ENCODE measurements at regions not wholly inside any gene's neighbourhood (a gene's known extent, or its start where the extent isn't known, plus 50 kb on each side); places are given as distances from the start of the nearest gene placed in this dataset.

GRCh38 chr3:189519458-189519857, 111.7 kb upstream of the TP63 start:
- Histone ChIP-seq H4K20me1 (replicated peaks; ENCODE audit: control insufficient read depth, insufficient read depth, low read length) (no peaks in the 10 kb centered on the region), H3K27me3 (ENCODE audit: control insufficient read depth in 2 of 2, insufficient read depth in 2 of 2, low read length in 2 of 2) (no peaks in the 10 kb centered on the region), H3K79me2 (ENCODE audit: control insufficient read depth, insufficient read depth, low read length) (no peaks in the 10 kb centered on the region), H3K4me2 (ENCODE audit: insufficient read depth, low read length) (no peak overlapping the region), H3K9me3 (replicated peaks; ENCODE audit: control insufficient read depth, insufficient read depth, low read depth, low read length) (no peaks in the 10 kb centered on the region; the same call in 1 of the 2 replicates), H3K27ac (ENCODE audit: extremely low read depth, low read depth, low read length) (no peak overlapping the region), H3K4me1 (replicated peaks in 1 of 2; ENCODE audit: control insufficient read depth in 2 of 2, insufficient read depth in 2 of 2, low read length in 2 of 2) (no peaks in the 10 kb centered on the region), H3K9ac (ENCODE audit: insufficient read depth in 1 of 2, low read depth in 2 of 2, low read length in 2 of 2) (no peak overlapping the region), H2AFZ (ENCODE audit: low read depth, low read length) (no peak overlapping the region), H3K4me3 (no peak overlapping the region), H3K9me1 (ENCODE audit: control insufficient read depth, insufficient read depth, low read length) (no peaks in the 10 kb centered on the region), H3K36me3 (ENCODE audit: control insufficient read depth, insufficient read depth, low read length) (no peaks in the 10 kb centered on the region)
- in situ Hi-C loops (cut with MboI): no loop called here
- TF ChIP-seq ZNF766 (CRISPR knock-in tag; conservative IDR thresholded peaks at IDR 0.05): no peak
- TF ChIP-seq SMARCA5 (IDR thresholded peaks at IDR 0.05): no peak
- TF ChIP-seq ARID1B (IDR thresholded peaks at IDR 0.05): no peak
- no peak for TF ChIP-seq XRCC5 (IDR thresholded peaks at IDR 0.05; ENCODE audit: low read depth, low read length)
- no peak for TF ChIP-seq SMC3 (conservative IDR thresholded peaks at IDR 0.05; ENCODE audit: insufficient read depth, low read depth, low read length)
- TF ChIP-seq ZNF639 (CRISPR knock-in tag; conservative IDR thresholded peaks at IDR 0.05 in 1 of 2, IDR thresholded peaks at IDR 0.05 in 1 of 2): no peak
- no peak for TF ChIP-seq SAFB (IDR thresholded peaks at IDR 0.05; ENCODE audit: borderline replicate concordance, low read depth, low read length)
- no peak for TF ChIP-seq CREBBP (IDR thresholded peaks at IDR 0.05; ENCODE audit: low read depth, low read length)
- no peak for TF ChIP-seq MED1 (CRISPR knock-in tag; IDR thresholded peaks at IDR 0.05; ENCODE audit: borderline replicate concordance)
- no peak for TF ChIP-seq ZNF79 (CRISPR knock-in tag; IDR thresholded peaks at IDR 0.05; ENCODE audit: low read depth)
- no peak for TF ChIP-seq SIN3B (IDR thresholded peaks at IDR 0.05; ENCODE audit: low read depth)
- no peak for TF ChIP-seq ZNF407 (IDR thresholded peaks at IDR 0.05; ENCODE audit: low read depth)
- DNase-seq (ENCODE audit: extremely low read depth in 1 of 4, low spot score in 3 of 4): no peak
- ChIA-PET POLR2A (no interaction called here), CTCF (ENCODE audit: low intra/inter-chr PET ratio) (no interaction called here)
- intact Hi-C loops (cut with micrococcal nuclease): no loop called here
- no TSS peak for BruUV-seq (replicated peaks)
- ATAC-seq: no peak
- no peak for FAIRE-seq

All from K562 (cell line).